Stimulated activated CD8-positive, alpha-beta memory T cell treated with anti-CD3 and anti-CD28 coated beads, Interleukin-15, amount 100 ng/mL, for 4 hours (primary cell): ENCODE measurements at regions not wholly inside any gene's neighbourhood (a gene's known extent, or its start where the extent isn't known, plus 50 kb on each side); places are given as distances from the start of the nearest gene placed in this dataset.
A peak's percentile ranks its signal among the peaks of the same experiment; 100 is the strongest.

Experiments
- DNase-seq, 2 donors: peaks; one replicate each; pipeline ENCODE4 v3.0.0-alpha.2; 2020; ENCODE audit warnings: low read depth in 2 of 2

DNA sequence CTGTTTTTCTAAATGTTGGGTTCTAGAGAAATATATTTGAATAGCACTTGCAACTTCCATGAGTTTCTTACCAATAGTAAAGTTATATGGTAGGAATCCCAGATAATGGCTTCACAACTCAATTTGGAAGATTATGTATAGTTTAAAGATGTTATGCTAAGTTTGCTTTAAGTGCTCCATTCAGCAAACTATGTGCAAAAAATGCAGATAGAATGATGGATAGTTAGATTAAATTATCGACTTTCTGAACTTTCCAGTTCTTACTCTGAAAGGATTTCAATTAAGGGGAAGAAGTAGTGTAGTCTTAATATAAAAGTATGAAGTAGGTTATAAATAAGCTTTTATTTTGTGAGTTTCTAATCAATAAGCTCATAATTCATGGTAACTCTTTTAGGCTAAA lies 60.7 kb upstream of the NFKB1 start:
- no peak for DNase-seq

DNA sequence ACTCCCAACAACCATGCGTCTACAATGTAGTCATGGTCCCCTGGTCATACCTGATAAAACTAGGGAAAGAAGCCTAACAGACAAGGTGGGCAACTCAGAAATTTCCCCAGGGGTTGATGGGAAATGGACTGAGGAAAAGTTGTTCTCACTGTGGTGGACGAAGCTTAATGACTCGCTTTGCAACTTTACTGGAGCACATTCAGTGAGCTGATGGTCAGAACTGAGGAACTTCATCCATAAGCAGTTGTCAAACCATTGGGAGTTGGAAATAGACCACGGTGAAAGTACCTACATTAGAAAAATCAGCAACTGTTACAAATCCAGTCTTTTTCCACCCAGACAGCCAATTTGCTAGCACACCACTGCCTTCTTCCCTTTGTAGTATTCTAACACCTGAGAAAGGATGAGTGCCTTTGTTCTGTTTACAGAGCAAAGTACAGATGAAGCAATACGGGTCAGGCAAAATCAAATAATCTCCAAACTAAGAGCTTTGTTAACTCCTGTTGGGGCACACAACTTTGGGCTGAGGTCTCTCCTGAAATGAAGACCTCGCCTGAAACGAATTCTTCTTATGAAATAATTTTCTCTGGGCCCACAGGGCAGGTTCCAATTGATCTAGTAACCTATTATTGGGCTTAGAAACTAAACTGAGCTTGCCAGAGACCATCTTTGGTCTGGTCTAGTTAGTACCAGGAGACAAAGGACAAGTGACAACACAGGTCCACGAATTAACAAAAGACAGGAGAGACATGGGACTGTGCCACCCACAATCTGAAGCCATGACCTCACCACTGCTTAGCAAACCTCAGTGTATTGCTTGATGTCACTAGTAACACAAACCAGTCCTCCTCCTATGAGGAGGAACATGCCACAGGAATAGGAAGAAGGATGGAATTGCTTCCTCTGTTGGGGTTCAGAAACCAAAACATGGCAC lies 58.9 kb upstream of the NFKB1 start:
- no peak for DNase-seq

DNA sequence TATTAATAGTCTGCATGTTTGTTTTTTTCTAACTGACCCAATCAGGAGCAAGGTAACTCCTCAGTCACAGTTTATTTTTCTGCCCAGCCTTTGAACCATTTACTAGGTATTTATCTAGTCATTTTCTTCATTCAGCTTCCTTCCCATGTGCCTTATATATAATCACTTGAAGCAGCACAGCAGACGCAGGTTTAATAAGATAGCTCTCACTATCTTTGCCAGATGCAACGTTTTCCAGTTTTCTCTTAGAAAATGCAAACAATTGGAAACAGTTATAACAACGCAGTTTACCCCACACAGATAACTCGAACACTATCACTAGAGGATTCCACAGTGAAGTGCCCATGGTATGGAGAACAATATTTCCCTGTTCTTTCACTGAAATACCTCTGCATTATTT lies 56.4 kb upstream of the NFKB1 start:
- DNase-seq = no peak

DNA sequence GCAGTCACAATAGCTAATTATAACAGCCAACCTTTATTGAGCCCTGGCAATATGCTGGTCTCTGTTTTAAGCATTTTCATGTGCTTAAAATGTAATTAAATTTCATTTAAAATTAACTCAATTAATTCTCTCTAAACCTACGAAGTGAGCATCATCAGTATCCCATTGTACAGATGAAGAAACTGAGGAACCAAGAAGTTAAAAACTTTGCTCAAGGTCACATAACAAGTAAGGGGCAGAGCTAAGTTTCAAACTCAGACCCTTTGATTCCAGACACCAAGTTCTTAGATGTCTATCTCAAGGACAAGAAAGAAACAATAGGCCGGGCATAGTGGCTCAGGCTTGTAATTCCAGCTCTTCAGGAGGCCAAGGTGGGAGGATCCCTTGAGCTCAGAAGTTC lies 55.9 kb upstream of the NFKB1 start:
- DNase-seq = no peak

DNA sequence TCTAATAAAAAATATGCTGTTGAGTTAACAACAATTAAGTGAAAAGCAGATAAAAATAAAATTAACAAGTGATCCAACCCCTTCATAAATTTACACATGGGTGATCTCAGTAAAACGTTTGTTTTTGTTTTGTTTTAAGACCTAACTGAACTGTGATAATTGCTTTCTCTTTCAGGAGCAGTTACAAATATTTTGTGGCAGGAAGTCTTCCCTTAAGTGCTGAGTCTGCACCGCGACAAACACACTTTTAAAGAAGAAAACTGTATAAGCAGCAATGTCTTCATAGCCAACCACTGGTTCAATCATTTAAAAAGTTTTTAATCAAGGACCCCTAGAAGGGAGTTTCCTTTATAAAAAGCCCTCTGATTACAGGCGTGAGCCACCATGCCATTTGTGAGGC lies 53.7 kb upstream of the NFKB1 start:
- DNase-seq = no peak

DNA sequence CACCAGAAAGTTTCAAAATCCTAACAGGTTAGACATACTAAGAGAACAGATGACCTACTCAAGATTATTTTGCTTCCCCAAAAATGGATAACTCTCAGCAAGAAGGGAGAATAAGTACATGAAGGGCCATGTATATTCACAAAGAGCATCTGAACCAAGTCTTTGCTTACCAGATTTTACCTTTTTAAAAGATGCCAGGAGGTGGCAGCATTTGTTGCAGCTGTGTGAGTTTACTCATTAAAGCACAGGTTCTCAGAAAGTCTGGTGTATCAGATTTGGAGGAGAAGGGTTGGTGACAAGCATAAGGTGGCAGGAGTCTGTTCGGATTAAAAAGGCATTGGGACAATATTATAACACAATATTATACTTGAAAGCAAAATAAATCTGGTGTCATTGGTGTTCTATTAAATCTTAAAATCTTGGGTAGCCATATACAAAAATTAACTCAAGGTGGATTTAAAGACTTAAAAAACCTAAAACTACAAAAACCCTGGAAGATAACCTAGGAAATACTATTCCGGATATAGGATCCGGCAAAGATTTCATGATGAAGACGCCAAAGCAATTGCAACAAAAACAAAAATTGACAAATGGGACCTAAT lies 51.3 kb upstream of the NFKB1 start:
- peak in 1 of 2 donors; percentile 20 for DNase-seq

DNA sequence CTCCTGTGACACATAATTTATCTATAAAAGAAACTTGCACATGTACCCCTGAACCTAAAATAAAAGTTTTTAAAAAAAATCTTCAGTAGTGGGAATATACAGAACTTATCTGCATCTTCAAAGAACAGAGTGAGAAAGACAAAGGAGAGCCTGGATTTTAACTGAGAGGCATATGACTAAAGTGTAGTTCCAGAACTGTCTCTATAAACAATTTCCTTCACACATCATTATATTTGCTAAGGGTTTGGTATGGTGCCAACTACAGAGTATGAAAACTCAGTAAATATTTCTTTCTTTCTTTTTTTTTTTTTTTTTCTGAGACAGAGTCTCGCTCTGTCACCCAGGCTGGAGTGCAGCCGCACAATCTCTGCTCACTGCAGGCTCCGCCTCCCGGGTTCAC lies 49.9 kb upstream of the NFKB1 start:
- DNase-seq = no peak
